ENCODE measurements at regions not wholly inside any gene's neighbourhood (a gene's known extent, or its start where the extent isn't known, plus 50 kb on each side); places are given as distances from the start of the nearest gene placed in this dataset.

GRCh38 chr7:81584667-81585066 is 185.2 kb downstream of the HGF start:
- Histone ChIP-seq H3K4me3 (no peak overlapping the region), H3K4me1 (replicated peaks in 1 of 2) (peaks cover 3 to 6% of the 10 kb centered on the region in 2 donors), H3K27ac (no peak overlapping the region), H3K36me3 (replicated peaks in 1 of 2) (no peaks in the 10 kb centered on the region), H3K27me3 (no peaks in the 10 kb centered on the region), H3K9me3 (replicated peaks in 1 of 3) (peaks cover 0 to 3% (median 0%) of the 10 kb centered on the region in 3 donors)
- DNase-seq: no peak
- no peak for TF ChIP-seq CTCF (IDR thresholded peaks at IDR 0.05)
- TF ChIP-seq POLR2A (IDR thresholded peaks at IDR 0.05): no peak
- WGBS, 4 donors: 35 to 57% (median 40%) methylated on average over 4 of the region's 4 CpGs
- intact Hi-C loops (cut with DNase I): no loop called here

- Histone ChIP-seq H3K4me3 (no peak overlapping the region), H3K9me3 (replicated peaks in 1 of 3) (peaks cover 0 to 3% (median 0%) of the 10 kb centered on the region in 3 donors), H3K4me1 (replicated peaks in 1 of 2) (peaks cover 3 to 6% of the 10 kb centered on the region in 2 donors), H3K27ac (no peak overlapping the region), H3K36me3 (replicated peaks in 1 of 2) (no peaks in the 10 kb centered on the region), H3K27me3 (no peaks in the 10 kb centered on the region)
- no peak for DNase-seq
- TF ChIP-seq POLR2A (IDR thresholded peaks at IDR 0.05) (no peak), CTCF (IDR thresholded peaks at IDR 0.05) (no peak)
- intact Hi-C loops (cut with DNase I): no loop called here
- WGBS, 4 donors: 66 to 77% (median 71%) methylated on average over 2 of the region's 2 CpGs
These were observed 185.8 kb downstream of the HGF start for GRCh38 chr7:81583882-81584533.

- Histone ChIP-seq H3K36me3 (replicated peaks in 1 of 2) (no peaks in the 10 kb centered on the region), H3K27ac (no peak overlapping the region), H3K27me3 (no peaks in the 10 kb centered on the region), H3K9me3 (replicated peaks in 1 of 3) (no peaks in the 10 kb centered on the region), H3K4me1 (replicated peaks in 1 of 2) (peaks cover 3 to 6% of the 10 kb centered on the region in 2 donors), H3K4me3 (no peak overlapping the region)
- intact Hi-C loops (cut with DNase I): no loop called here
- WGBS, 4 donors: 31 to 73% (median 58%) methylated on average over 1 of the region's 1 CpG
- TF ChIP-seq CTCF (IDR thresholded peaks at IDR 0.05) (no peak), POLR2A (IDR thresholded peaks at IDR 0.05) (no peak)
- no peak for DNase-seq
These were observed 186.8 kb downstream of the HGF start for GRCh38 chr7:81583090-81583489.

- H3K4me3 ChIP-seq: no peak overlapping the region
- intact Hi-C loops (cut with DNase I): no loop called here
- H3K36me3 ChIP-seq (replicated peaks in 1 of 2): no peaks in the 10 kb centered on the region
- no peaks in the 10 kb centered on the region for H3K4me1 ChIP-seq (replicated peaks in 1 of 2)
- TF ChIP-seq CTCF (IDR thresholded peaks at IDR 0.05) (no peak), POLR2A (IDR thresholded peaks at IDR 0.05) (no peak)
- no peak for DNase-seq
- no peaks in the 10 kb centered on the region for H3K27me3 ChIP-seq
- H3K9me3 ChIP-seq (replicated peaks in 1 of 3): peaks cover 0 to 6% (median 0%) of the 10 kb centered on the region in 3 donors
- WGBS, 4 donors: 67 to 81% (median 69%) methylated on average over 2 of the region's 2 CpGs
- no peak overlapping the region for H3K27ac ChIP-seq
These were observed 192.1 kb downstream of the HGF start for GRCh38 chr7:81577642-81578340.

All from adrenal gland (tissue), 9 donors.